ENCODE measurements at regions not wholly inside any gene's neighbourhood (a gene's known extent, or its start where the extent isn't known, plus 50 kb on each side); places are given as distances from the start of the nearest gene placed in this dataset.

DNA sequence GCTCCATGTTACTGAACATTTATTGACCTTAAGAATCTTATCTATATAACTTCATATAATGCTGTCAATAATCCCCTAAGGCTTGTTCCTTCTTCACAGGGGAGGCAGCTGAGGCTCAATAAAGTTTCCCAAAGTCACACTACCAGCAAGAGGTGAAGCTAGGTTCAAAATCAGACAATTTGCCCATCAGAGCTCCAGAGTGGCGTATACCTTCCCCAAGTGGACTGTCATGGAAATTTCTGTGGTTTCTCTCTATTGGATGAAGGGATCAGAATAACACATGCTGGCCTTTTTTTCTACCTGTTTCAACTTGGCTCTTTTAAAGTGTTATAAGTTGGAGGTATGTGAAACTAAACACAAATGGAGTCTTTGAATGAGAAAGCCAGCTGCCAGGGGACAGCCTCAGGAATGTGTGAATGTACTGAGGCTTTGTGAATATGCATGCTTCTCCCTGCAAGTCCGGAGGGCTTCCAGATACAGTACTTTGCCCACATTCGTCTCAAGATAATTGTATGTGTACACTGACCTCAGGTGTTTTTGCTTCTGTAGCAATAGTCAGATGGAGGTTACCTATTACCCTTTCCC is 656.3 kb upstream of the CELF2 start:
- no peak for DNase-seq

GRCh38 chr10:10362800-10363199 is 654.9 kb upstream of the CELF2 start:
- DNase-seq, result no peak

GRCh38 chr10:10363217-10363616 is 654.5 kb upstream of the CELF2 start:
- no peak for DNase-seq

GRCh38 chr10:10364902-10365301 is 652.8 kb upstream of the CELF2 start:
- DNase-seq, result no peak

GRCh38 chr10:10365676-10366075 is 652.0 kb upstream of the CELF2 start:
- no peak for DNase-seq

GRCh38 chr10:10366836-10367235 is 650.8 kb upstream of the CELF2 start:
- DNase-seq, result no peak

DNA sequence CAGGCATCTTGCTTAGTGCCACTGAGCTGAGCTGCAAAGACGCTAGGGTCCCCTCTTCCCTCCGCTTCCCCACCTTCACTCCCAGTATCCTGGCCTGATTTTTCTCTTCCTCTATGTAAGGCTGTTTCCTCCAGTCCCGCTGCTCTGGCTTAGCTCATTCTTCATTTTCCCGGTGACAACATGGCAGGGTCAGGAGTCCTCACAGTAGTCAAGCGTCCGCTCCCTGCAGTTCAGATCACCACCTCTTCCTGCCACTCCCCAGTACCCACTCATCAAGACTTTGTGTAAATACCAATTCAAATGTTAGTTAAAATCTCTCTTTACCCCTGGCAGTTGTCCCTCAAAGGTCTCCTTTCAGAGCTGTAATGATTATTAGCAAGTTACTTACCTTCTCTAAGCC is 650.4 kb upstream of the CELF2 start:
- no peak for DNase-seq

DNA sequence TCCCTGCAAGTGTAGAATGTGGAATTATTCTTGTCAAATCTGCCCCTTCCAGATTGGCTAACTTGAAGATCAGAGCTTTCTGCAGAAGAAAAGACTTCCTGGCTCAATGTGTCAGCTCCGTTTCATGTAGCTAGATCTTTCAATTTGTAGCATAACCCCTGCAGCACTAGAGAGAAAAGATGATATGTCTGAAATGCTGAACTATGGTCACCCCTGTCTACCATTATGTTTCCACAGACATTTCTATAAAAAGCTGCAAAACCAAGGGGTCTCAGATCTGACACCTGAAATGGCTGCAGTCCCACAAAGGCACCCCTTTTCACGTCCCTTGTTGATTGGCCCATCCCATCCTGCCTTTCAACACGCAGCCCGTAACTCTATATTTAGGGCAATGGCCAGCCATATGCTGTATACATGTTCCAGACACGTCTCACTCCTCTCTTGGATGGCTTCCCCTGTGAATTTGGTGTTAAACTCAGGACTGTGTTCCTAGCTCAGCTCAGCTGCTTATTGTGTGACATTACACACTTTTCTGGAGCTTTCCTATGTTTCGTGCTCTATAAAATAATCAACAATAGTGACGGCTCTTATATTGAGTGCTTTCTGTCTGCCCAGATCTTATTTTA is 648.6 kb upstream of the CELF2 start:
- DNase-seq, result no peak

DNA sequence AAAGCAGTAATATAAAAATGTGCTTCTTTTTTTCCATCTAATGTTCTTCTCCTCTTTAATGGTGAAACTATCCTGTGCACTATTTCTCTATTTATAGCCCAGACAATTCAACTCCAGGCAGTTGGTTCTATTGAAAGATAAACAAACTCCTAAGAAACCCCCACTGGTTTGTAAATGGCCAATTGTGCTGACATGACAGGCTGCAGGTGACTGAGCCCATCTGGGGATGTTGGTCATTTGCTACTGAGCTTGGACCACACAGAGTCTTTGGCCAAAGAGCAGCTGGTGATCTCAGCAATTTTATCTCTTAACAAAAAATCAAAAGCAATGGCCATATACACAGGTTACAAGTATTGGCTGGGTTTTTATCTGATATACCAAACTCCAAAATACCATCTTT is 631.8 kb upstream of the CELF2 start:
- DNase-seq, result no peak

DNA sequence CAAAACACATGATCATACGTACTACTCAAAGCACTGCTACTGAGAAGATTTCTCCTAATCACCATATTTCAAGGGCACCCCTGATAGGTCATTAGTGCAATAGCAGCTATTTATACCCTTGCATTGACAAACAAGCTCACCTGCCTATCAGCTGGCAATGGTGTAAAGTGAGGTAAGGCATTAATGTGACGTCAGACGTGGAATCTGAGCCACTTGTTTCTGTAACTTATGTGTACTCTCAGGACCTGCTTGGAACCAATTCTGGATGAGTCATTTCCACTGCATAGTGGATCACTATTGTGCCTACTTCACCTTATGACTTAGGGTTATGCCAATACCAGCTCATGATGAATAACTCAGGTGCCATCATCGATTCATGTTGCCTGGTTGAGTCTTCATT is 628.5 kb upstream of the CELF2 start:
- no peak for DNase-seq

DNA sequence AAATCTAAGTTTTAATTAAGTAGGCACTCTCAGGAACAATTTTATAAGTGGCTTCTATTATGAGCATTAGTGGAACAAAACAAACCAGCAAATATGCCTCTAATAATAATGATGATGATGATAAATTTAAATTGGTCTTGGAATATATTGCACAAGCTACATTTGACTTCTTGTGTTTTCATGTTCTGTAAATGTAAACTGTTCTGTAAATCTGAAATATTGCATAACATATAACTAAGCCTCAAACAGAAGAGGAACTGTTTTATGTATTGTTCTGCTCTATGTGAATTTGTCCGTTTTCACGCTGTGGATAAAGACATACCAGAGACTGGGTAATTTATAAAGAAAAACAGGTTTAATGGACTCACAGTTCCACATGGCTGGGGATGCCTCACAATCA is 625.2 kb upstream of the CELF2 start:
- no peak for DNase-seq

DNA sequence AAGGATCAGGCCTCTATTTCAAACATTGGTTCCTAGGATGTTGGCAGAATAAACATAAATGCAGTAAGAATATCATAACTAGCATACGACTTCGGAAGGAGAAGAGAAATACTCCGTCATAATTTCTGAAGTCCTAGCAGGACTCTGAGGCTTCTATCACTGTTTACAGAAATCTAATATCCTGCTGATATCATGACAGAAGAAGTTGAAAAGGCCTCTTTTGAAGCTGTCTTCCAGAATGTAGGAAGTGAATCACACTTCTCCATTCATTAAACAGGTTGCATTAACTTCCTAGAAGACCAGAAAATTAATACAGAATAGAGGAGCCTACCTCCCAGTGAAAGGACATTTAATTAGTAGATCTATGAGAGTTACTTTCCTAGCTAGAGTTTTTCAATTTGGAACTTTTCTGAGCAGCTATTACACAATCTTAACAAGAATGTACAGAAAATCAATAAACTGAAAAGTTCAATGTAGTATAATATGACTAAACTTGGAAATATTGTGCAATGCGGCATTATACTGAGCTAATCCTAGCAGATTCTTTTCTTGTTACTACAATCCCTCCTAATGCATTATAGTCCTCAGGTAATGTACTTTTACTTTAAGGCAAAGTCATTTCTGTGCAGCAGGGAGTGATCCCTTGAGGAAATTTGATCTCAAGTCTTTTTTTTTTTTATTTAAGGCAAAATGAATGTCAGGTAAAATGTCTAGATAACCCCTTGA is 622.6 kb upstream of the CELF2 start:
- DNase-seq, result no peak

GRCh38 chr10:10396601-10397000 is 621.1 kb upstream of the CELF2 start:
- no peak for DNase-seq

DNA sequence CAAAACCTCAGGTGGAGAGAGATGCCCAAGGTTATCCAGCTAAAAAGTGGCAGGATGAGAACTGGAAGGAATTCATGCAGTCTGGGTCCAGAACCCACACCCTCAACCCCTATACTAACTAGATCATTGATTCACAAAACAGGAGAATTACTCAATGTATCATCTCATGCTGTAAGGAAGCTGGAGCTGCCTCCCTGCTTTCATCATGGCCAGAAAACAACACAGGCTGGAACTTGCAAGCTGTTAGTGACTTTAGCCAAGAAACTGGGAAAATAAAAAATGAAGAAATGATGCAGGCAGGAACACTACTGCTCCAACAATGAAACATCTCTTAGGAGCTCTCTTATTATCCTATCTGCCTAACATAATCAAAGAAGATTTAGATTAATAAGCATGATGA is 619.8 kb upstream of the CELF2 start:
- DNase-seq, result no peak

- DNase-seq, result no peak
These were observed 613.9 kb upstream of the CELF2 start for GRCh38 chr10:10403762-10404161.

GRCh38 chr10:10417671-10418070 is 600.0 kb upstream of the CELF2 start:
- DNase-seq, result no peak

GRCh38 chr10:10418387-10418786 is 599.3 kb upstream of the CELF2 start:
- DNase-seq, result no peak

DNA sequence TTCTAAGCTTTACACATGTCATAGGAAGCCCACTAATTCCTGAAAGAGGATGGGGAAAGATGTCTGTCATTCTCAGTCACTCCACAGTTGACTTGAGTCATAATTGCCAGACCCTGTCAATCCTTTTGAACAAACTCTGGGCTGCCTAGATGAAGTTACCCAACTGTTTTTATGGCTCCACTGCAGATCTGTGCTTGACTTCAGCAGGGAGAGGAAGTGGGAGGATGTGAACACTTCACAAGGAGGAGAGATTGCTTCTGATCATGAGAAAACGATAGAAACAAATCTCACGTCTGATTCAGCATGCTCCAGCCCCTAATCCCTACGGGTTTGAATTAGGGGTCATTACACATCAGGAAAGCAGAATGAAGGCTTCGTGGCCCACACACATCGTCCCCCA is 596.6 kb upstream of the CELF2 start:
- DNase-seq, result no peak

GRCh38 chr10:10431422-10432066 is 586.1 kb upstream of the CELF2 start:
- no peak for DNase-seq

- DNase-seq, result peak; percentile 34
These were observed 585.2 kb upstream of the CELF2 start for GRCh38 chr10:10432296-10433035.

- DNase-seq, result no peak
These were observed 583.4 kb upstream of the CELF2 start for GRCh38 chr10:10434312-10434711.

DNA sequence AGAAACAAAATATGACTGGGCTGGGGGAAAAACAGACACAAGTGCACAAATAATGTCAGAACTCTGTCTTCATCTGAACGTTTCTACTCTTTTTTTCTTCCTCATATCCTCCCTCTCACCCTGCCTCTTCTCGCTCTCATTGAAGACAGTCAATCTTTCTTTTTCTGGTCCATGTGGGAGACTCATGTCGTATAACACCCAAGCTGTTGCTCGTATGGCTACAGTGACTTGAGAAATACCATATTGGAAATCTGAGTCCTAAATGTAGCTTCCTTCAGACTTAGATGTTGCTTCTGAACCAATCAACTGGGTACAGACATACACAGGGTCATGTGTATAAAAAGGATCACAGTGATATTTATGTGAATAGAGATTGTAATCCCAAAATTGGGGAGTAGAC is 579.8 kb upstream of the CELF2 start:
- DNase-seq, result no peak
